ENCODE measurements at regions not wholly inside any gene's neighbourhood (a gene's known extent, or its start where the extent isn't known, plus 50 kb on each side); places are given as distances from the start of the nearest gene placed in this dataset.

- TF ChIP-seq ZNF592 (IDR thresholded peaks at IDR 0.05) = no peak
- no peak for TF ChIP-seq FOXK2 (IDR thresholded peaks at IDR 0.05)
These were observed 256.3 kb upstream of the PKDCC start (continued) for GRCh38 chr2:41791523-41791922.

- Histone ChIP-seq H3K36me3 (ENCODE audit: control insufficient read depth in 2 of 2, insufficient read depth in 2 of 2, low read length in 1 of 2) (no peaks in the 10 kb centered on the region), H3K4me3 (no peak overlapping the region), H3K4me1 (ENCODE audit: control insufficient read depth, insufficient read depth, low read length) (no peaks in the 10 kb centered on the region), H3K4me2 (ENCODE audit: control insufficient read depth, insufficient read depth) (no peak overlapping the region), H4K20me1 (ENCODE audit: control insufficient read depth, insufficient read depth) (no peaks in the 10 kb centered on the region), H3K27ac (ENCODE audit: control insufficient read depth, insufficient read depth) (no peak overlapping the region), H3K27me3 (replicated peaks in 1 of 2; ENCODE audit: control insufficient read depth in 2 of 2, insufficient read depth in 2 of 2, low read length in 1 of 2) (no peaks in the 10 kb centered on the region), H3K79me2 (ENCODE audit: control insufficient read depth, insufficient read depth, low read length) (no peaks in the 10 kb centered on the region), H3K9me3 (replicated peaks; ENCODE audit: control insufficient read depth, insufficient read depth, low read length) (no peaks in the 10 kb centered on the region; the same call in 2 of the 3 replicates), H3K9ac (ENCODE audit: control insufficient read depth, insufficient read depth, low read length) (no peak overlapping the region), H2AFZ (ENCODE audit: control insufficient read depth, low read depth, low read length) (no peak overlapping the region)
- no peak for FAIRE-seq
- WGBS (ENCODE audit: insufficient coverage, insufficient replicate concordance, low lambda C conversion rate, missing lambda C conversion rate) = 0% methylated on average over 1 of the region's 1 CpG
- ChIA-PET CTCF (no interaction called here), POLR2A (no interaction called here), RAD21 (ENCODE audit: unreplicated experiment) (interaction anchor here (0.8 kb wide), 1 partner anchor 104 kb away, joined by 3 read pairs; no protein-coding TSS in a partner anchor), SMC1A (ENCODE audit: uncharacterized antibody, unreplicated experiment) (no interaction called here)
- no peak for DNase-seq (ENCODE audit: low read depth, low spot score)
- no peak for TF ChIP-seq ZBTB11 (CRISPR knock-in tag; IDR thresholded peaks at IDR 0.05)
- no peak for TF ChIP-seq CHD2 (IDR thresholded peaks at IDR 0.05; ENCODE audit: borderline replicate concordance, low read depth, low read length)
- no peak for TF ChIP-seq MLLT1 (IDR thresholded peaks at IDR 0.05)
- no peak for TF ChIP-seq TBL1XR1 (IDR thresholded peaks at IDR 0.05; ENCODE audit: low read depth, low read length)
- no peak for TF ChIP-seq MTA3 (IDR thresholded peaks at IDR 0.05; ENCODE audit: borderline replicate concordance, low read length)
- TF ChIP-seq NBN (IDR thresholded peaks at IDR 0.05) = no peak
- TF ChIP-seq BCL11A (IDR thresholded peaks at IDR 0.05; ENCODE audit: low read depth, low read length) = no peak
- no peak for TF ChIP-seq SMARCA5 (IDR thresholded peaks at IDR 0.05)
- no peak for TF ChIP-seq E2F8 (IDR thresholded peaks at IDR 0.05; ENCODE audit: low read depth, partially characterized antibody)
- no TSS peak for BruUV-seq (replicated peaks)
- intact Hi-C loops (cut with micrococcal nuclease; ENCODE audit: unreplicated experiment) = no loop called here
- in situ Hi-C loops (cut with MboI) = no loop called here
- no peak for ATAC-seq
These were observed 244.5 kb upstream of the PKDCC start for GRCh38 chr2:41803361-41803760.

All from GM12878 (cell line).